LoVo (cell line): ENCODE measurements at regions not wholly inside any gene's neighbourhood (a gene's known extent, or its start where the extent isn't known, plus 50 kb on each side); places are given as distances from the start of the nearest gene placed in this dataset.

ENCODE experiments used
- DNase-seq: peaks from one replicate; pipeline ENCODE4 v3.0.0-alpha.2; 2016; ENCODE audit warnings: low spot score

DNA sequence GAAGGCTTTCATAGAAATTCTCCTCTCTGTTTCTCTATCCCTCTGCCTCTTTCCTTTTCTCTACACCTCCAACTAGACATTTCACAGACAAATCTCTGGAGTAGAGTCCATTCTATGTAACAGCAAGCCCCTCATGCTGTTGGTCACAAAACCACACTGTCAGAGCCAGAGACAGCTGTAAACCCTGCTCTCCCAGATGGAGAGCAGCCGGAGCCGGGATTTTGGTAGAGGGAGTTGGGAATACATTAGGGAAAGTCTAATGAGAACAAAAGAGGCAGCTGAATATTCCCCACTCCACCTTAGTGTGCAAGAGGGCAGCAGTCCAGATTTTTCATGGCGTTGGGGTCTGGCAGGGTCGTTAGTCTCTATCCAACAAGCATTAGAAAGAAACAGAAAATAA lies 68.3 kb upstream of the EDN1 start:
- no peak for DNase-seq

DNA sequence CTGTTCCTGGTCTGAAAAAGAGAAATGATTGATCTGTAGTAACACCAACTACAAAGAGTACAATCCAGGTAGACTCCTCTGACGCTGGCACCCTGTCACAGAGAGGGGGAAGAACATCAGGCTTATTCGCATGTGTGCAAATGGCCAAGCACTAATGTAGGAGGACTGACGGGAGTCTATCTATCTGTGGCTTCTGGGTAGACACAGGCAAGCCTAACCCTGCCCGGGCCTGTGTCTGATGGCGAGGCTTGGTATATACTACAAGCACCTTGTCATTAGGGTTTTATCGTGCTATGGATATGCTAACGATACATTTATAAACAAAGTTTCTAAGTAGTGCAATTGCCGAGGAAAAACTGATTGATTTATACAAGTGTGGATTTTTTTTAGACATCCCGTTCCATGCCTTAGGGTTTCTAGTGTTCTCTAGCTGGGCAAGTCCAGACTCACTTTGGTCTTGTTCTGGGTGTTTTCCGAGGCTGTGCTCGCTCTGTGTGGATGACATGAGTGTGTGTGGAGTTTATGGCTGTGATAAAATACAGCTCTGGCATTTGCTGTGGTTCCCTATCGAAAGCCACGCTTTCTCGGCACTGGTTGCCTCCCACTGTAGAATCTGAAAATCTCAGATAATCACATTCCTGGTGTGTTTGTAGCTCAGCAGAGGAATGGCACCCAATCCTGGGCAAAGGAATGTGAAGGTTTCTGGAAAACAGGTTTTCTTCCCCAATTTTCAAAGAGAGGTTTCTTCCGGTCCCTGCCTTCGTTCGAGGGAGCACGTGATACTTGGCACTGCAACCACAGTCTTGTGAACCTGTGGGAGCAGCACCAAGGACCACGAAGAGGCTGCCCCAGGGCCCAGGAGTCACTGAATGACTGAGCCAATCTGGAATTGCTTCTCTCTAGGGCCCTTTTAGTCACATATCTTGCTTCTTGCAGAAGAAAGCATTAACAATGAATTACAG lies 67.5 kb upstream of the EDN1 start:
- no peak for DNase-seq

DNA sequence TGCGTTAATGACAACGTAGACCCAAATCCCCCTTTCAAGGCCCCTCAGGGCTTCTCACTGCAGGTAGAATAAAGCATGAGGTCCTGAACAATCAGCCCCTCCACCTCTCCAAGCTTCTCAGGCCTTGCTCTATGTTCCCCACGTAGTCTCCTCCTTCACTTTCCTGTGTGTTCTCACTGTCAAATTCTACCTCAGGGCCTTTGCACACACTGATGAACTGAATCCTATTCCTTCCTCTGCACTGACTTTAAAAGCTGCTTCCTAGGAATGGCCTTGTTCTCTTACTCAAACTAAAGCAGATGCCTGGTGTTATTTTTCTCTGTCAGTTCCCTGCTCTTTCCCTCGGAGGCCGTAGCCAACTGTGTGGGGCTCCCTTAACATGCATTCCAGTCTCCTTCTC lies 66.8 kb upstream of the EDN1 start:
- no peak for DNase-seq

DNA sequence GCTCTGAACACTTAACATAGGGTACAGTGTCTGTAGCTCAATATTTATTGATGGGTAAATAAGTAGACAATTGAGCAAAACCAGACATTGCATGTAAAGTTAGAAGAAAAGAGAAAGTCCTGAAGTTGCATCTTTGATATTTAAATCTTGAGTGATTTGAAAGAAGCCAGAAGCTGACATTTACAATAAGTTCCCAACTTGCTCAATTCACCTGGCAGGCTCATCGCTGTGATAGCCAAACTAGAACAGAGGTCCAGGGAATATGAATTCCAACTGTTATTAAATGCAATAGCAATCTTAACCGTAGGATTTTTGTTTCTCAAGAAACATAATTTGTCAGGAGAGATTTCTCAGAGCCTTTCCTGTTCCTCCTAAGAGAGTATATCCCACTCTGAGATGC lies 65.9 kb upstream of the EDN1 start:
- DNase-seq, result no peak

DNA sequence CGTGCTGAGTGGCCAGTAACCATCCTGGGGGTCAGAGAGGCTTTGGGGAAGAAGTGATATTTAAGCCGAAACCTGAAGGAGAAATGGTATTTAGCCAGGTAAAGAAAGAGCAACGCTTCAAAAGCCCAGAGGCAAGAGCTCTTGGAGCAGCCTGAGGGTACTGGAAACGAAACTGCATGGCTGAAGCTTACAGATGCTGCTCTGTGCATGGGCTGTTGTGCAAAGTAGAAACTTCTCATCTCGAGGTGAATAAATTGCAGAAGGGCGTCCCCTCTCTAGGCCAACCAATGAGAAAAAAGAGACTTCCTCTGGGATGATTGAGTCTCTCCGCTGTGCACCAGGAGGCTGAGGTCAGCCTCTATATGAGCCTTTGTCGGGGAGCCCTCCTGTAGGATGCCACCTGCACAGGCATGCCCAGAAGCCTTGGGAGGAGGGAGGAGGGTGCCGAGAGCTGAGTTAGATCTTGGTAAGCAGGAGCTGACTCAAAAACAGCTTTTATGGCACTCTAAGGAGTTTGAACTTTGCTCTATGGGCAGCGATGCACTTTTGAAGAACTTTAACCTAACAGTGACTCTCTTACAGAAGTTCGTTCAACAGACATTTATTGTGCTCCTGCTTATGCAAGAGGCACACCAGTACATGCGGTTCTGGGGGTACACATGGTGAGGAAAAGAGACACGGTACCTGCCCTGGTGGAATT lies 61.6 kb upstream of the EDN1 start:
- peak; percentile 59 for DNase-seq

DNA sequence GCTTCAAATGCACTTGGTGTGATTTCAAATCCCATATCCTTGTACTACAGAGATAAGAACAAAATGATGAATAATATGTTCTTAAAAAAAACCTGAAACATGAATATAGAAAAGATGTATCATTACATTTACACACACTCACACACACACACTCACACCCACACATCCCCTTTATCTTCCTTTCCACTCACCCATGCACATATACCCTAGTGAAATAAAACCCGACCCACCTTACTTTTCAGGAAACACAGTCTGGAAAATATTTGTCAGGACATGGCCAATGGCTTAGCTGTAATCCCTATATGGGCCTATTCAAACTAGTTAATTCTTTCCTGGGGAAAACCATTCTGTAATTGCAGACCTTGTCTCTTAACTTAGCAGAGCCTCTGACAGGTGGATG lies 60.8 kb upstream of the EDN1 start:
- DNase-seq, result no peak

DNA sequence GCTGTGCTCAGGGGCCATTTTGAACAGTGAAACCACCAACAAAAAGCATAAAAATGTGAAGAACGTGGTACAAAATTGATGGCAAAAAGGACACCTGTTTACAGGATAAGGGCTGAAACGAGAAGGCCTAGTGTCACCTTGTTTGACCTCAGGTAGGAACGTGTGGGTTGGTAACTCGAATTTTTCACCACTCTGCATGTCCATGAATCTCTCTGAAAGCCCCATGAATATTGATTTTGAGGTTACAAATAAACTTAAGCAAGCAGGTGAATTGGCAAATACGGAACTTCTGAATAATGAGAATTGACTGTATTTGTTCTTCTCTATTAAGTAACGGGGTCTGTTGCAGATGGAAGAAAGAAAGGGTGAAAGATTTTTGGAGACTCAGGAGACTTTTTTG lies 59.6 kb upstream of the EDN1 start:
- DNase-seq, result no peak

DNA sequence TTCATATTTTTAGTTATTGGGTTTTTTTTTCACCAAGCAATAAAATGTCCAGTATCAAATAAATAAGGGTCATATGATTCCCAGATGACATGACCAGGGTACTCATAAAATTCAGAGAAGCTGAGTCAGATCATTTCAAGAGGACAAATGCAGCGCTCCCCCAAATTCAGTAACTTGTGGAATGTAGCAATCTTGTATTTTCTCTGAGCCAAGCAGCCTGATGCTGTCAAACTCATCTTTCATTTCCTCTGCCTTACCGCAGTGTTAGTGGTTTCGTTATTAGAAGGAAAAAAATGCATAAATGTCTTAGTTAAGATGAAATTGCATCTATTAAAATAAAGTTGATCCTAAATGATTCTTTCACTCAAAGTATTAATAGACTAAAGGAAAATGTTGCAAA lies 57.8 kb upstream of the EDN1 start:
- DNase-seq, result no peak

DNA sequence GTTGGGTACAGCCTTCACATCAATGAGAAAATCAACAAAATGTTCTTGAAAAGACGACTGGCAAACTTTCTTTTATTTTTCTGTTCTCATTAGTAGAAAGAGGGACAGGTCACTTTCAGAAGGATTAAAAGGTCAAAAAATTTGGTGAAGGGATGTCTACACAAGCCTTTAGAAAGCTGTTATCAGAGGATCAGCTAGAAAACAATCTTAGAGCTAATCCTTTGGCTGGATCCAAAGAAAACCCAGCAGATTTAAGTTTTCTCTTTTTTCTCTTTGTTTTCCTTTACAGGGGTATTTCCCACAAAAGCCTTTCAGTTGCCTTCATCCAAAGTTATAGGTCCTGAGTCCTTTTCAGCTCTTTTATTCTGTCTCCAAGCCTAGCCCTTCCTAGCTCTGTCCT lies 57.3 kb upstream of the EDN1 start:
- DNase-seq, result no peak

DNA sequence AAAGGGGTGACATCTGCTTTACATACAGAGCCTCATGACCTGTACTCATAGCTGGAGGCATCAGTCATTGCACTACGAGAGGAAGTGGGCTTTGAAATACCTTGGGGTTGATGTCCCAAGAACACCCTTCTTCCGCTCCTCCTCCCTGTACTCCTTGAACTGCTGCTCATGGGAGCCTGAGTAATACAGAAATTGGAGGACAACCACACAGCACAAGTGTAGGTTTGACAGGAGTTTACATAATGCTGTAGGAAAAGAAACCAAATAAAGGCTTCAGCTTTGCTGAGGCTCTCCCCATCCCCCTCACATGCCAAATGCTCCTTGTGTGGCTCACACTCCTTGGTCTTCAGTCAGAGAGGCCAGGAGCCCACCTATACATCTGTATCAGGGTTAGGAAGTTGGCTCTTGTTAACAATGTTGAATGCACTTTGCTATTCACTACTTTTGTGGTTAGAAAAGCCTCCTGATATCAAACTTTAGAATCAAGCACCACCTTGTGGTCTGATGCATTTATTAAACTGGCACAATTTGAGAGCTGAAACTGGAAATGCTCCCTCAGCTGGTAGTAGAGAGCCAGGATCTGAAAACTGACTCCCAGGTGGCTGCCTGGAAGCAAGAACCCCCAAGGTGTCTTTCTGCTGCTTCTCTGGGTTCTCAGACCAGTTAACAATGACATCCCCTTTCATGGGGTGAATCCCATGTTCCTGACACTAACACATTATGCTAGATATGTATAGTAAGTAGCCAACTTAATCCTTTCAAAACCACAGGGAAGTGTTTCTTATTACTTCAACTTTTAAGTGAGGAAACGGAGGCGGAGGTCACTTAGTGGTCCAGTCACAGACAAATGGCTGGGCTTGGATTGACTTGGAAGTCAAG lies 56.2 kb upstream of the EDN1 start:
- DNase-seq, result peak; percentile 74

DNA sequence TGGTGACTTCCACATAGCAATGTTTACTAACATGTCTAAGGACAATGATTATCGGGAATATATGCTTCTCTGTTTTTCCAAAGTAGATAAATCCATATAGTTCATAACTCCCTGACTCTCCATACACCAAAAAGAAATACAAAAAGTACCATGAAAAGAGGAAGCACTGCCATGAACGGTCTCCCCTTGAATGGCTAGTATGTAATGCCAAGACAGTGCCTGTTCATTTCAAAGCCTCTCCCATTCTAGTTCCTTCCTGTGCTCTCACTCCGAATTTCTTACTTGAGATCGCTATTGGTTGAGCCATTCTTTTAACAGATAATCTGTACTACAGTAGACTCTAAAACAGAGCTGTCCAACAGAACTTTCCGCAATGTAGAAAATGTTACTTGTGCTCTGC lies 54.8 kb upstream of the EDN1 start:
- no peak for DNase-seq

DNA sequence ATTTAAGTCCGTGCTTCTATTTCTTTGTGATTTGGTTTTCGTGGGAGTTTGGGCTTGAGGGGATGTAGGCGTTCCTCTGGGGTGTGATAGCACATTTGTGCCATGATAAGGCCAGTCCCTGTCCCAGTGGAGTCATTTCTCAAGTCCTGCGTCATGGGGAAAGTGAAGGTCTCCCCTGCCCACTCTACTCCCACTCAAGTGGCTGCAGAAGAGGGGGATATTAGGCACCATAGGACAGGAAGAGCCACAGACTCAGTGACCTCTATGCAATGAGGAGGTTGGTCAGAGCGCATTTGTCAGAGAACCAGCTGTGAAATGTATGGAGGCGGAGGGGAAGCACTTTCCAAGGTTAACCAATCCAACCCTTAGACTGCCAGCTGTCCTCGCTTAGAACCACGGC lies 51.9 kb upstream of the EDN1 start:
- no peak for DNase-seq
